ENCODE measurements at regions not wholly inside any gene's neighbourhood (a gene's known extent, or its start where the extent isn't known, plus 50 kb on each side); places are given as distances from the start of the nearest gene placed in this dataset.

DNA sequence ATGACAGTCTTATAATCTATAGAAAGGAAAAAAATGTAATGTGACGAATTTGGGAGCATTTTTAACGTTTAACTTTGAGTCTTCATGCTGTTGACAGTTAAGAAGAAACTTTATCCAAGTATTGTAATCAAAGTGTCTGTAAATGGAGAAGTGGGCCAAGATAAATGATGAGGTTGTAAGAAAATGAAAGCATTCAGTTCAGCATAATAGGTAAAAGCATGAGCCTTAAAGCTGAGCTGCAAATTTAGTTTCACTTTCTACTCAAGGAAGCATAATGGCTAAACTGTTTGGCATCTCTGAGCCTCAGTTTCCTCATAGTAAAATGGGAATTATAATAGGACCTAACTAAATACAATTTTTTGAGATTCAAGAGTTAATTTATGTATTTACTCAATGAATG, 1554.8 kb downstream of the KCNT2 start:
- TF ChIP-seq, protein P1, sequence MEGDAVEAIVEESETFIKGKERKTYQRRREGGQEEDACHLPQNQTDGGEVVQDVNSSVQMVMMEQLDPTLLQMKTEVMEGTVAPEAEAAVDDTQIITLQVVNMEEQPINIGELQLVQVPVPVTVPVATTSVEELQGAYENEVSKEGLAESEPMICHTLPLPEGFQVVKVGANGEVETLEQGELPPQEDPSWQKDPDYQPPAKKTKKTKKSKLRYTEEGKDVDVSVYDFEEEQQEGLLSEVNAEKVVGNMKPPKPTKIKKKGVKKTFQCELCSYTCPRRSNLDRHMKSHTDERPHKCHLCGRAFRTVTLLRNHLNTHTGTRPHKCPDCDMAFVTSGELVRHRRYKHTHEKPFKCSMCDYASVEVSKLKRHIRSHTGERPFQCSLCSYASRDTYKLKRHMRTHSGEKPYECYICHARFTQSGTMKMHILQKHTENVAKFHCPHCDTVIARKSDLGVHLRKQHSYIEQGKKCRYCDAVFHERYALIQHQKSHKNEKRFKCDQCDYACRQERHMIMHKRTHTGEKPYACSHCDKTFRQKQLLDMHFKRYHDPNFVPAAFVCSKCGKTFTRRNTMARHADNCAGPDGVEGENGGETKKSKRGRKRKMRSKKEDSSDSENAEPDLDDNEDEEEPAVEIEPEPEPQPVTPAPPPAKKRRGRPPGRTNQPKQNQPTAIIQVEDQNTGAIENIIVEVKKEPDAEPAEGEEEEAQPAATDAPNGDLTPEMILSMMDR (IDR thresholded peaks at IDR 0.05) = no peak
- no peak for TF ChIP-seq POLR2A (IDR thresholded peaks at IDR 0.05)
